ENCODE measurements at regions not wholly inside any gene's neighbourhood (a gene's known extent, or its start where the extent isn't known, plus 50 kb on each side); places are given as distances from the start of the nearest gene placed in this dataset.
"Not testable (repeated sequence)": the region's sequence is repeated elsewhere in the genome, so short reads cannot be mapped to it uniquely, and the experiment has no call there.

GRCh38 chr7:106562711-106563366 is 98.1 kb downstream of the CCDC71L start:
- no peak for DNase-seq

- DNase-seq = no peak
Observed at GRCh38 chr7:106561666-106562411, 99.1 kb downstream of the CCDC71L start.

- DNase-seq = no peak
Observed at GRCh38 chr7:106561151-106561550, 99.8 kb downstream of the CCDC71L start.

- DNase-seq = no peak
Observed at GRCh38 chr7:106560482-106560881, 100.5 kb downstream of the CCDC71L start.

GRCh38 chr7:106556244-106556643 is 104.7 kb downstream of the CCDC71L start:
- DNase-seq = not testable (repeated sequence)

- DNase-seq = not testable (repeated sequence)
Observed at GRCh38 chr7:106554623-106555022, 106.3 kb downstream of the CCDC71L start.

- DNase-seq = no peak
Observed at GRCh38 chr7:106553446-106553836, 107.5 kb downstream of the CCDC71L start.

- no peak for DNase-seq
Observed at GRCh38 chr7:106552645-106553445, 108.1 kb downstream of the CCDC71L start.

GRCh38 chr7:106551936-106552335 is 109.0 kb downstream of the CCDC71L start:
- no peak for DNase-seq

- no peak for DNase-seq
Observed at GRCh38 chr7:106548491-106548890, 112.5 kb downstream of the CCDC71L start.

GRCh38 chr7:106545275-106545674 is 115.7 kb downstream of the CCDC71L start:
- DNase-seq = no peak

GRCh38 chr7:106543221-106543757 is 117.7 kb downstream of the CCDC71L start:
- no peak for DNase-seq

GRCh38 chr7:106542550-106543220 is 118.3 kb downstream of the CCDC71L start:
- DNase-seq = peak; percentile 47

- no peak for DNase-seq
Observed at GRCh38 chr7:106538638-106539037, 122.3 kb downstream of the CCDC71L start.

GRCh38 chr7:106537119-106537518 is 123.8 kb downstream of the CCDC71L start:
- no peak for DNase-seq

- no peak for DNase-seq
Observed at GRCh38 chr7:106536079-106536478, 124.9 kb downstream of the CCDC71L start.

- DNase-seq = no peak
Observed at GRCh38 chr7:106535234-106535932, 125.6 kb downstream of the CCDC71L start.

- no peak for DNase-seq
Observed at GRCh38 chr7:106534271-106534846, 126.6 kb downstream of the CCDC71L start.

- not testable (repeated sequence) for DNase-seq
Observed at GRCh38 chr7:106530183-106530582, 130.8 kb downstream of the CCDC71L start.

GRCh38 chr7:106526617-106527016 is 134.3 kb downstream of the CCDC71L start:
- DNase-seq = not testable (repeated sequence)

GRCh38 chr7:106524690-106525059 is 136.3 kb downstream of the CCDC71L start:
- no peak for DNase-seq

GRCh38 chr7:106523482-106523881 is 137.5 kb downstream of the CCDC71L start:
- DNase-seq = no peak
